ENCODE measurements at regions not wholly inside any gene's neighbourhood (a gene's known extent, or its start where the extent isn't known, plus 50 kb on each side); places are given as distances from the start of the nearest gene placed in this dataset.

DNA sequence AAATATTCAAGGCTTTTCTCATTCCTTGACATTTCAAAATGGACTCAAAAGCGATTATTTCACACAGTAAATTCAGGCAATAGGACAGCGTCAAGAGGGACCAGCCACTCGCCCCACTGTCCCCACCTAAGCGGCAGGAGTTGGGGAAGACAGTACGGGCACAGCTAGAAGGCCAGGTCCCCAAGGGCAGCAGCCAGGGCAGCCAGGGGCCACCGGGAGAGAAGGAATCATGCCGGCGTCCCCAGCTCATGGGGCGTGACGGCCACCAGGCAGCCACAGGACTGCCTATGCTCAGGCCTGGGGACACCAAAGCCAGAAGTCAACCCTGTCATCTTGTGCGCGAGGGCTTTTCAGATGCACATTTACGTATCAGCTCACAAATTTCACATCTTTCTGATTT lies 225.7 kb upstream of the PPP2R2D start:
- Histone ChIP-seq H3K9me3 (no peaks in the 10 kb centered on the region; the same call in none of the 2 replicates), H3K4me3 (ENCODE audit: low read depth, low read length) (no peak overlapping the region), H3K27me3 (no peaks in the 10 kb centered on the region), H3K36me3 (no peaks in the 10 kb centered on the region), H3K4me1 (no peaks in the 10 kb centered on the region)
- TF ChIP-seq, protein P1, sequence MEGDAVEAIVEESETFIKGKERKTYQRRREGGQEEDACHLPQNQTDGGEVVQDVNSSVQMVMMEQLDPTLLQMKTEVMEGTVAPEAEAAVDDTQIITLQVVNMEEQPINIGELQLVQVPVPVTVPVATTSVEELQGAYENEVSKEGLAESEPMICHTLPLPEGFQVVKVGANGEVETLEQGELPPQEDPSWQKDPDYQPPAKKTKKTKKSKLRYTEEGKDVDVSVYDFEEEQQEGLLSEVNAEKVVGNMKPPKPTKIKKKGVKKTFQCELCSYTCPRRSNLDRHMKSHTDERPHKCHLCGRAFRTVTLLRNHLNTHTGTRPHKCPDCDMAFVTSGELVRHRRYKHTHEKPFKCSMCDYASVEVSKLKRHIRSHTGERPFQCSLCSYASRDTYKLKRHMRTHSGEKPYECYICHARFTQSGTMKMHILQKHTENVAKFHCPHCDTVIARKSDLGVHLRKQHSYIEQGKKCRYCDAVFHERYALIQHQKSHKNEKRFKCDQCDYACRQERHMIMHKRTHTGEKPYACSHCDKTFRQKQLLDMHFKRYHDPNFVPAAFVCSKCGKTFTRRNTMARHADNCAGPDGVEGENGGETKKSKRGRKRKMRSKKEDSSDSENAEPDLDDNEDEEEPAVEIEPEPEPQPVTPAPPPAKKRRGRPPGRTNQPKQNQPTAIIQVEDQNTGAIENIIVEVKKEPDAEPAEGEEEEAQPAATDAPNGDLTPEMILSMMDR (IDR thresholded peaks at IDR 0.05; ENCODE audit: low read depth, low read length) = no peak
- no peak for DNase-seq

DNA sequence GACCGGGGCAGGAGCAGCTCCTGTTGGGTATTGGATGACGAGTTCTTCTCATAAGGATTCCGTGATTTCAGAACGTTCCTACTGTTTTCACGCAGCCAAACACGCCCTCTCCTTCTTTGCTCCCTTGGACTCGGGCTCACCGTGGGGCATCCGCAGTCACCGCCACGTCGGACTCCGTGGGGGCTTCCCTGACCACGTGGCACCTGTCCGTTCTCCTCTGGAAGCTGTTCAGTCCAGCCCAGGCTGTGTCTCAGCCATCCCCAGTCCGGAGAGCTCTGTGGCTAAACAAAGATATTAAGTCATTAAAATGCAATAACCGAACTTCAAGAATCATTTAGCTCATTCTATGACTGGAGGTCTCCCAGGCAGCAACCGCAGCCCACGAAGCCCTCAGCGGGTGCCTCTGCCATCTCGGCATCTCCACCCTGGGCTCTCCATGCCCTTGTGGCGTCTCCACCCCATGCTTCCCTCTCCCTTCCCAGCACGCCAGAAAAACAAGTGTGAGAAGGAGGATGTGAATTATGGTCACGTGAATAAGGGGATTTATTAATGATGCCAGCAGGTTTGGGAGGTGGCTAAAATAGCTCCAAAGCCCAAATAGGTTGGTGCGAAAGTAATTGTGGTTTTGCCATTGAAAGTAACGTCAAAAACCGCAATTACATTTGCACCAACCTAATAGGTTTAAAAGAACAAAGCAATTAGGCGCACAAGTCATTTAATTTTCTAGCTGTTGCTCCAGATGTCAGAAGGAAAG lies 224.6 kb upstream of the PPP2R2D start:
- TF ChIP-seq, protein P1 (IDR thresholded peaks at IDR 0.05; ENCODE audit: low read depth, low read length) = no peak
- H3K4me1 ChIP-seq = no peaks in the 10 kb centered on the region
- H3K9me3 ChIP-seq = no peaks in the 10 kb centered on the region; the same call in none of the 2 replicates
- DNase-seq = no peak
- H3K4me3 ChIP-seq (ENCODE audit: low read depth, low read length) = no peak overlapping the region
- H3K27me3 ChIP-seq = no peaks in the 10 kb centered on the region
- no peaks in the 10 kb centered on the region for H3K36me3 ChIP-seq

DNA sequence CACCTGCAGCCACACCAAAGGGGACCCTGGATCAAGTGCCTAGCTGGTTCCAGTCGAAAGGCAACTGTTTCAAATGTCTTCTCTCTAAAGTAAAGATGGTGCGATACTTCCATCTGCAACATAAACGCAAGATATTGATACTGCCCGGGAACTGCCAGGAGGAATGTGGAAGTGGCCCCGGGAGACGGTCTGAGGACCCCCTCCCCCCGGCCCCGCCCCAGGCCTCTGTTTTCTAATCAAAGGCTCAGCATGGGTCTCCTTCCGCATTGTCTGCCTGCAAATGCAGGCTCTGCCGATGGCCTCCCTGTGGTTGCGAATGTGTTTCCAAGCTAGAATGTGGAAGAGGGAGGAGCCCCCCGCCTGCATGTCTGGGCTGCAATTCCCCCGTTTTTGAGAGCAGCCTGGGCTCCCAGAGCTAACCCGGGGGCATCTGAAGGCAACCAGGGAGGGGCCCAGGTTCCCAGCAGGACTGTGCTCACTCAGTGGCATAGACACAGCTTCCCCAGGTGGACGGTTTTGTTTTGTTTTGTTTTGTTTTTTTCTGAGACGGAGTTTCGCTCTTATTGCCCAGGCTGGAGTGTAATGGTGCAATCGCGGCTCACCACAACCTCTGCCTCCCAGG lies 223.9 kb upstream of the PPP2R2D start:
- H3K36me3 ChIP-seq = no peaks in the 10 kb centered on the region
- H3K4me1 ChIP-seq = no peaks in the 10 kb centered on the region
- DNase-seq = no peak
- no peaks in the 10 kb centered on the region; the same call in none of the 2 replicates for H3K9me3 ChIP-seq
- H3K4me3 ChIP-seq (ENCODE audit: low read depth, low read length) = no peak overlapping the region
- TF ChIP-seq, protein P1 (IDR thresholded peaks at IDR 0.05; ENCODE audit: low read depth, low read length) = no peak
- no peaks in the 10 kb centered on the region for H3K27me3 ChIP-seq

DNA sequence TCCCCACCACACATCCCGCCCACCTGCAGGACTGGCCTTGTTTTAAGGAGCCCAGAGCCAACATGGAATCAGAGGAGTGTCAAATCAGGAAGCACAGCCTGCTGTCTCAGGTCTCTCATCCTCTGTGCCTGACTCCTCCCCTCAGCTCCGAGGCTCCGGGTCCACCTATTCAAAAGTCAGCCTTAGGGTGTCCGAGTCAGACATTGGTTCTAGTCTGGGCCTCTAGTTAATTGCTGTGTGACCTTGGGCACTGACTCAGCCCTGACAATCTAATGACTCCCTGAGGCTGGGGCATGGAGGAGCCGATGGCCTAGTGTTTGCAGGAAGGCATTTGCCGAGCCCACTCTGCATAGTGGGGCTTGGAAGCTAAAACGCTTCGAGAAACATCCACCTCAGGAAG lies 223.1 kb upstream of the PPP2R2D start:
- no peaks in the 10 kb centered on the region for H3K36me3 ChIP-seq
- no peak overlapping the region for H3K4me3 ChIP-seq (ENCODE audit: low read depth, low read length)
- no peaks in the 10 kb centered on the region for H3K4me1 ChIP-seq
- DNase-seq = no peak
- no peaks in the 10 kb centered on the region; the same call in none of the 2 replicates for H3K9me3 ChIP-seq
- no peaks in the 10 kb centered on the region for H3K27me3 ChIP-seq
- TF ChIP-seq, protein P1 (IDR thresholded peaks at IDR 0.05; ENCODE audit: low read depth, low read length) = no peak

DNA sequence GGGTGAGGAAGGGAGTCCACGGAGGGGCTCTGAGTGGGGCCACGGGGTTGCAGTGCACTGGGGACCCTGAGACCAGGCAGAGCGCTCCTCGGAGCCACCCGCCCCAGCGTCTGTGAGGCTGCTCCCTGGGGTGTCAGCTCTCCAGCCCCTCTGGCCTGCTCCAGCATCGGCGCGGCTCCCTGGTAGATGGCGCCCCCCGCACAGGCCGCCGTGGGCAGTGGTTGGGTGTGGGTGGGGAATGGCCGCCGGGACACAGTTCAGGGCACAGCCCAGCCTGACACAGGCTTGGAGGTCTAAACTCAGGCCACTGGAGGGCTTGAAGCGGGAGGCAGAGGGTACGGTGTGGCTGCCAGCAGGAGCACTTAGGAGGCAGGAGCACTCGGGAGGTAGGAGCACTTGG lies 222.6 kb upstream of the PPP2R2D start:
- H3K4me3 ChIP-seq (ENCODE audit: low read depth, low read length) = no peak overlapping the region
- no peaks in the 10 kb centered on the region for H3K27me3 ChIP-seq
- H3K4me1 ChIP-seq = no peaks in the 10 kb centered on the region
- DNase-seq = no peak
- TF ChIP-seq, protein P1 (IDR thresholded peaks at IDR 0.05; ENCODE audit: low read depth, low read length) = no peak
- no peaks in the 10 kb centered on the region for H3K36me3 ChIP-seq
- no peaks in the 10 kb centered on the region; the same call in none of the 2 replicates for H3K9me3 ChIP-seq

DNA sequence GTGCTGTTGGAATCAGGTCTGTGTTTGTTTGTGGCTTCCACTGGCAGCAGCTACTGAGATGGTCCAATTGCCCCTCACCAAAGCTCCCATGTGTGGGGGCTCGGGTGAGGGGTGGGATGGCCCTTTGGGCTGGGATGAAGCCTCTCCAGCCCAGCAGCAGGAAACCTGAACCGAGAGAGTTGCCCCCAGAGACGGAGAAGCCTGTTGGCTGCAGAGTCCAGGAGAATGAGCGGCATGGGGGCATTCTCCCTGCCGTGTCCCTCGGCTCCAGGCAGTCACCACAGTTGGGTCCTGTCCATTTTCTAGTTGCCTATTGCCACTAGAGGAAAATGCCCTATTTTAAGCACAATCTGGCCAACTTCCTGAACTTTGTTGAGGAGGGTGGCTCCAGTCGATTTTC lies 222.2 kb upstream of the PPP2R2D start:
- TF ChIP-seq, protein P1 (IDR thresholded peaks at IDR 0.05; ENCODE audit: low read depth, low read length) = no peak
- Histone ChIP-seq H3K4me1 (no peaks in the 10 kb centered on the region), H3K4me3 (ENCODE audit: low read depth, low read length) (no peak overlapping the region), H3K27me3 (no peaks in the 10 kb centered on the region), H3K9me3 (no peaks in the 10 kb centered on the region; the same call in none of the 2 replicates), H3K36me3 (no peaks in the 10 kb centered on the region)
- no peak for DNase-seq

Data from BE2C (cell line).